Thymus (tissue), 11 donors: ENCODE measurements at regions not wholly inside any gene's neighbourhood (a gene's known extent, or its start where the extent isn't known, plus 50 kb on each side); places are given as distances from the start of the nearest gene placed in this dataset.
"Not testable (repeated sequence)": the region's sequence is repeated elsewhere in the genome, so short reads cannot be mapped to it uniquely, and the experiment has no call there.

Source experiments
- DNase-seq, 9 donors: peaks; one replicate each; pipeline ENCODE4 v3.0.0-alpha.2; 2013; ENCODE audit warnings: low spot score in 9 of 9, low read depth in 6 of 9, missing footprints in 1 of 9
- H3K27ac ChIP-seq, 2 donors: one replicate each; pipeline ENCODE4 v1.5.1; 2013; ENCODE audit warnings: control low read depth in 1 of 2, low read depth in 1 of 2, low read length in 1 of 2, mild to moderate bottlenecking in 1 of 2, moderate library complexity in 1 of 2
- H3K27me3 ChIP-seq, 2 donors: one replicate each; pipeline ENCODE4 v1.5.1; 2013; ENCODE audit warnings: low read length in 1 of 2; ENCODE audit not compliant: control insufficient read depth in 2 of 2, insufficient read depth in 1 of 2
- H3K36me3 ChIP-seq, 2 donors: one replicate each; pipeline ENCODE4 v1.5.1; 2013; ENCODE audit warnings: low read length in 1 of 2, mild to moderate bottlenecking in 1 of 2, moderate library complexity in 1 of 2; ENCODE audit not compliant: control insufficient read depth in 2 of 2, insufficient read depth in 2 of 2
- H3K4me1 ChIP-seq, 2 donors: one replicate each; pipeline ENCODE4 v1.5.1; 2013; ENCODE audit warnings: low read length in 2 of 2; ENCODE audit not compliant: control insufficient read depth in 2 of 2, insufficient read depth in 2 of 2
- H3K4me3 ChIP-seq, 2 donors: one replicate each; pipeline ENCODE4 v1.5.1; 2013; ENCODE audit warnings: low read length in 2 of 2, control low read depth in 1 of 2, mild to moderate bottlenecking in 1 of 2
- H3K9me3 ChIP-seq, 2 donors: one replicate each; pipeline ENCODE4 v1.5.1; 2013; ENCODE audit warnings: low read length in 1 of 2, mild to moderate bottlenecking in 1 of 2; ENCODE audit not compliant: control insufficient read depth in 2 of 2, insufficient read depth in 1 of 2
- WGBS: extraction: QIAGEN DNeasy Blood & Tissue Kit; methylation state at CpG from one replicate; pipeline ENCODE4 v1.1.7; 2013; 5-methylcytosine and 5-hydroxymethylcytosine counted together
- donor health status: healthy.

DNA sequence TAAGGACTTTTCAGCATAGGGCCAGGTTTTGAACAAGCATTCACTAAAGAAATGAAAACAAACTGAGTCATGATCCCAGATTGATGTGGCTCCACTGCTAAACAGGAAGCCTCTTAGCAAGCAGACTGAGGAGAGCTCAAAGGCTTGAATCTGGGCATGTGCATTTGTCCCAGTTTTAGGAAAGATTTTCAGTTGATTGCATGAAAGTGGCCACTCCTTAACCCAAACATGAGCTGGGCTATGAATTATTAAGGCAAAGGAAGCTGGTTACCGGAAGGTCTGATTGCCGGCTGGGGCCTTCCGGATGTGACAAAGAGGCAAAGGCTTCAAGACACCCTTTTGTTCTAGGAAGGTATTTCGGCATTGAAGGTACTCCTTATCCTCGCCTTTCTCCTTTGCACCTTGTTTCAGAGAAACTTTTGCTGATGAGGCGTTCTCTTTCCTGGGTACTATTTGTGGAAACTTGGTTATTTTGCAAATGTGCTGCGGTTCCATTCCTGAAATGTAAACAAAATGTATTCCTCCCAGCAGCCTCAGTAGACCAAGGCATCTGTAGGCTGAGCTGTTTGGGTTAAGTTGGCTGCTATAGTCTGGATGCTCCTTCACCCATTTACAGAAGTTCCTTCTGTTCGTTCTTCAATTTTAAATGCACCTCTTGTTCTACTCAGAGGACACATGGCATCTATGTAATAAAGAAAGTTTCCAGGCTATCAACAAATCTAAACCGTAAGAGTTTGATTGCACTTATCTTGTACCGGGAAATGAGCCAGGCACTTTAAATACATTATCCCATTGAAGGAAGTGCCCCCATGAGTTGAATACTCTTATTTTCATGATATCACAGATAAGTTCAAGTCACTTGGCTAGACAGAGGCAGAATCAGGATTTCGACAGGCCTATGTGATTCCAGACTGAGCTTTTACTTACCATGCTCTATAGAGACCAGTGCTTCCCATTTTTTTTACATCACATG lies 115.6 kb upstream of the METAP2 start:
- Histone ChIP-seq H3K9me3 (no peaks in the 10 kb centered on the region), H3K27me3 (no peaks in the 10 kb centered on the region), H3K4me1 (no peaks in the 10 kb centered on the region), H3K36me3 (no peaks in the 10 kb centered on the region), H3K4me3 (no peak overlapping the region), H3K27ac (no peak overlapping the region)
- DNase-seq: no peak
- WGBS: 94% methylated on average over 11 of the region's 11 CpGs

DNA sequence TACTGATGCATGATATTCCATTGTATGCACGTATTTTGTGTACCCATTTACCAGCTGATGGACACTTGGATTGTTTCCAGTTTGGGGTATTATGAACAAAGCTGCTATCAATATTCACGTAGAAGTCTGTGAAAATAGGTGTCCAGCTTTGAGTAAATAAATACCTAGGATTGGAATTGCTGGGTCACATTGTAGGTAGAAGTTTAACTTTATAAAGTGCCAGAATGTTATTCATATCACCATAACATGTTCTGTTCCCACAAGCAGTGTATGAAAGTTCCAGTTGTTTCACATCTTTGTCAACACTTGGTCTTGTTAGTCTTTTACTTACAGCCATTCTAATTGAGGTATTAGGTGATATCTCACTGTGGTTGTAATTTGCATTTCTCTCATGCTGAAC lies 108.0 kb upstream of the METAP2 start:
- Histone ChIP-seq H3K27me3 (no peaks in the 10 kb centered on the region), H3K9me3 (no peaks in the 10 kb centered on the region), H3K36me3 (no peaks in the 10 kb centered on the region), H3K4me1 (no peaks in the 10 kb centered on the region), H3K27ac (no peak overlapping the region), H3K4me3 (no peak overlapping the region)
- WGBS: 90% methylated on average over 2 of the region's 2 CpGs
- no peak for DNase-seq

DNA sequence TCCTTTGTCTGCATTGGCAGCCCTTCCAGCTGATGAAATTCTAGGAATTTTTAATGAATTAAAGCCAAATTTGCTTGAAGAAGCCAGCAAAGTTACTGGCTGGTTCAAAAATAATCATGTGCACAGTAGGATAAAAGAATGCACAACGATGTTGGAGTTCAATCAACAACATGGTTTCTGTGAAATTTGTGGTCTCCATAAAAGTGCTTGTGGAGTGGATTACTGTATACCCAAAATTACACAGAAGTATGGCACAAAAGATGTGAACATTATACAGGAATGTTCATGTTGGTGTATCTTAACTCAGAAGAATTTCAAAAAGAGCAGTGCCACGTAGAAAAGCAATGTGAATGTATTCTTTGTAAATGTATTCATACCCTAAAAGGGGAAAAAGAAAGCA lies 105.0 kb upstream of the METAP2 start:
- no peaks in the 10 kb centered on the region for H3K27me3 ChIP-seq
- H3K4me1 ChIP-seq: no peaks in the 10 kb centered on the region
- no peak overlapping the region for H3K27ac ChIP-seq
- no peak overlapping the region for H3K4me3 ChIP-seq
- H3K9me3 ChIP-seq: no peaks in the 10 kb centered on the region
- DNase-seq: no peak
- no peaks in the 10 kb centered on the region for H3K36me3 ChIP-seq
- 94% methylated on average over 2 of the region's 2 CpGs for WGBS

DNA sequence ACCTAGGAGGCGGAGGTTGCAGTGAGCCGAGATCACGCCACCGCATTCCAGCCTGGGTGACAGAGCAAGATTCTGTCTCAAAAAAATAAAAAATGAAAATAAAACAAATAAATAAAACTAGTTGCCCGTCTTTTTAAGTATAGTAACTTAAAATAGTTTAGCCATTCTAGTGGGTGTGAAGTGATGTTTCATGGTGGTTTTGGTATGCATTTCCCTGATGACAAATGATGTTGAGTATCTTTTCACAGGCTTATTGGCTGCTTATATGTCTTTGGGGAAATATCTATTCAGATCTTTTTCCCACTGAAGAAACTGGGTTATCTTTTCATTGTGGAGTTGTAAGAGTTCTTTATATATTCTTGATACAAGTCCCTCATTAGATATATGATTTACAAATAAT lies 102.4 kb upstream of the METAP2 start:
- Histone ChIP-seq H3K9me3 (no peaks in the 10 kb centered on the region), H3K4me3 (no peak overlapping the region), H3K27me3 (no peaks in the 10 kb centered on the region), H3K27ac (no peak overlapping the region), H3K4me1 (no peaks in the 10 kb centered on the region), H3K36me3 (no peaks in the 10 kb centered on the region)
- DNase-seq: no peak
- WGBS: 95% methylated on average over 5 of the region's 5 CpGs

DNA sequence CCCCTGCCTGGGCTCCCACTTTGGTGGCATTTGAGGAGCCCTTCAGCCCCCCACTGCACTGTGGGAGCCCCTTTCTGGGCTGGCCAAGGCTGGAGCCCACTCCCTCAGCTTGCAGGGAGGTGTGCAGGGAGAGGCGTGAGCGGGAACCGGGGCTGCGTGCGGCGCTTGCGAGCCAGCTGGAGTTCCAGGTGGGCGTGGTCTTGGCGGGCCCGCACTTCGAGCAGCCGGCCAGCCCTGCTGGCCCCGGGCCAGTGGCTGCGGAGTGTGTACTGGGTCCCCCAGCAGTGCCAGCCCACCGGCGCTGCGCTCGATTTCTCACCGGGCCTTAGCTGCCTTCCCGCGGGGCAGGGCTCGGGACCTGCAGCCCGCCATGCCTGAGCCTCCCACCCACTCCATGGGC lies 94.5 kb upstream of the METAP2 start:
- not testable (repeated sequence) for H3K36me3 ChIP-seq, DNase-seq, H3K9me3 ChIP-seq, H3K27ac ChIP-seq, H3K4me3 ChIP-seq, H3K27me3 ChIP-seq, H3K4me1 ChIP-seq
- WGBS: 88% methylated on average over 12 of the region's 23 CpGs

DNA sequence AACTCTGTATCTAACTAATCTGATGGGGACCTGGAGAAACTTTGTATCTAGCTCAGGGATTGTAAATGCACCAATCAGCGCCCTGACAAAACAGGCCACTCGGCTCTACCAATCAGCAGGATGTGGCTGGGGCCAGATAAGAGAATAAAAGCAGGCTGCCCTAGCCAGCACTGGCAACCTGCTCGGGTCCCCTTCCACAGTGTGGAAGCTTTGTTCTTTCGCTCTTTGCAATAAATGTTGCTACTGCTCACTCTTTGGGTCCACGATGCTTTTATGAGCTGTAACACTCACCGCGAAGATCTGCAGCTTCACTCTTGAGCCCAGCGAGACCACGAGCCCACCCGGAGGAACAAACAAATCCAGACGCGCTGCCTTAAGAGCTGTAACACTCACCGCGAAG lies 93.6 kb upstream of the METAP2 start:
- 90% methylated on average over 14 of the region's 14 CpGs for WGBS
- not testable (repeated sequence) for H3K9me3 ChIP-seq, H3K36me3 ChIP-seq, H3K27me3 ChIP-seq, DNase-seq, H3K4me3 ChIP-seq, H3K27ac ChIP-seq, H3K4me1 ChIP-seq

DNA sequence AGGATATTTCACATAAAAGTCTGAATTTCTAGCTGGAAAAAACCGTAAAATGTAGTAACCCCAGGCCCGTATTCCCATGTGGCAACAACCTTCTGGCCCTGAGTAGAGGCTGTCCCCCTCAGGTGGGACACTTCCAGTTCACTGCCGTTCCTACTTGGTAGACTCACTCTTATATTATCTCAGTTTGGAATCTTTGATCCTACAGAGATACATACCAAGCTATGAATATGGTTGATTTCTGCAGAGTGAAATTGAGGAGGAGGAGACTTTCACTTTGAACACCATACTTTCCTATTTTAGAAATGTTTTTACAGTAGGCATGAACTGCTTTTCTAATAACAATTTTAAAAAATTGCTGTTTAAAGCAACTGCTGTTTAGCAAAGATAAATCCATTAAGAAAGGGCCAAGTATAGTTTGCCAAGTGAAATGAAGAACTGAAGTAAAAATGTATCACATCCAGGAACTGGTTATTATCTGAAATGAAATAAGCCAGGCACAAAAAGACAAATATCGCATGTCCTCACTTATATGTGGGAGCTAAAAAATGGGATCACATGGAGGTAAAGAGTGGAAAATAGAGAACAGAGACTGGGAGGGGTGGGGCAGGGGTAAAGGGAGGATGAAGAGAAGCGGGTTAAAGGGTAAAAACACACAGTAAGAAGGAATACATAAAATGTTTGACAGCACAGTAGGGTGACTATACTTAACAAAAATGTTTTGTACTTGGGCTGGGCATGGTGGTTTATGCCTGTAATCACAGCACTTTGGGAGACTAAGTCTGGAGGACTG lies 92.8 kb upstream of the METAP2 start:
- H3K4me1 ChIP-seq: no peaks in the 10 kb centered on the region
- H3K4me3 ChIP-seq: no peak overlapping the region
- no peak overlapping the region for H3K27ac ChIP-seq
- WGBS: 93% methylated on average over 5 of the region's 5 CpGs
- no peaks in the 10 kb centered on the region for H3K36me3 ChIP-seq
- no peaks in the 10 kb centered on the region for H3K27me3 ChIP-seq
- H3K9me3 ChIP-seq: no peaks in the 10 kb centered on the region
- DNase-seq: no peak

DNA sequence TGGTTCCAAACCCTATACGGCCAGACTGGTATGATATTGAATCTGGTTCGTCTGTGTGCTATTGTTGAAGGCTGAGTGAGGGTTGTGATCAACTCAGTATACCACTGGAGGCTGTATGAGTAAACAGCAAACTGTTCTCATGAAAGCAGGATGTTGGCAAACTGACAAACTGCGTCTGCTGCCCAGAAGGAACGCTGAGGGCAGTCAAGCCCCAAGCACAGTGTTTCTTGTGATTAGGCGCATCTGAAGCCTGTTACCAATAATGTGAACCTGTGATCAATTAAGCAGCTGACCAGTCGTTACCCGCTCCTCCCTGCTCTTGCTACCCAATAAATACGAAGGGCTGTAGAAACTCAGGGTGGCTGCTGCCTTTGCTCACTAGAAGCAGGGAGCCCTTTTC lies 90.0 kb upstream of the METAP2 start:
- H3K27ac ChIP-seq, H3K9me3 ChIP-seq, H3K4me1 ChIP-seq, H3K27me3 ChIP-seq, H3K36me3 ChIP-seq, H3K4me3 ChIP-seq, DNase-seq: not testable (repeated sequence)
- 90% methylated on average over 8 of the region's 8 CpGs for WGBS

DNA sequence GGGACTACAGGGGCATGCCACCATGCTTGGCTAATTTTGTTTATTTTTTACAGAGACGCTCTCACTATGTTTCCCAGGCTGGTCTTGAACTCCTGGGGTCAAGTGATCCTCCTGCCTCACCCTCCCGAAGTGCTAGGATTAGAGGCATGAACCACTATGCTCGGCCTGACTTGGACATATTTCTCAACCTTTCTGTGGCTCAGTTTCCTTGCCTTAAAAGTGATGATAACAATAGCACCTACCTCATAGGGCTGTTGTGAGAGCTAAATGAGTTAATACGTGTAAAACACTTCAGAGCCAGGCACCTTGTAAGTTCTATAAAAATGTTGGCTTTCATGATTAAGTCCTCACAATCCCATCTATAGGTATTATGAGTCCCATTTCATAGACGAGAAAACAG lies 89.2 kb upstream of the METAP2 start:
- no peak overlapping the region for H3K4me3 ChIP-seq
- peaks cover 0 to 3% of the 10 kb centered on the region in 2 donors for H3K4me1 ChIP-seq
- WGBS: 95% methylated on average over 5 of the region's 5 CpGs
- no peaks in the 10 kb centered on the region for H3K27me3 ChIP-seq
- no peak for DNase-seq
- no peak overlapping the region for H3K27ac ChIP-seq
- no peaks in the 10 kb centered on the region for H3K9me3 ChIP-seq
- H3K36me3 ChIP-seq: no peaks in the 10 kb centered on the region
